ENCODE measurements at regions not wholly inside any gene's neighbourhood (a gene's known extent, or its start where the extent isn't known, plus 50 kb on each side); places are given as distances from the start of the nearest gene placed in this dataset.

DNA sequence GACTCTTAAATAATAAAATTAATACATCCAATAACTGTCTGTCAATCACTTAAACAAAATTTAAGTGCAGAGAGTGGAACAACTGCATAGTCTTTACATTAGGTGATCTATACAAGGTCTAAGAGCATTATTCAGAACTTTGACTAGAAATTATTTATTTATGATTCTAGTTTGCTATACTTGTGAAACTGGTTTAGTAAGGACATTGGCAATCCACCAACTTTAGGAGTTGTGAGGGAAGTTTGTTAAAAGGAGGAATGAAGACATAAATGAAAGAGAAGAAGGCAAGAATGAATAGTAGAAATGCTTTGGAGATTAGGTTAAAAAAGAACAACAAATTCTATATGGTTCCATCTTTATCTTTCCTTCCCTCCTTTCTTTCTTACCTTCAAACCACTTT is 217.5 kb downstream of the GPD2 start:
- ChIA-PET CTCF (interaction anchor here (1.4 kb wide), 1 partner anchor 11 kb away, joined by 4 read pairs; no protein-coding TSS in a partner anchor), SMC1A (ENCODE audit: uncharacterized antibody, unreplicated experiment) (interaction anchor here (1.3 kb wide), 1 partner anchor 12 kb away, joined by 5 read pairs; no protein-coding TSS in a partner anchor), POLR2A (no interaction called here), RAD21 (ENCODE audit: unreplicated experiment) (no interaction called here)
- Histone ChIP-seq H3K27me3 (replicated peaks in 1 of 2; ENCODE audit: control insufficient read depth in 2 of 2, insufficient read depth in 2 of 2, low read length in 1 of 2) (no peaks in the 10 kb centered on the region), H4K20me1 (ENCODE audit: control insufficient read depth, insufficient read depth) (no peaks in the 10 kb centered on the region), H3K4me2 (ENCODE audit: control insufficient read depth, insufficient read depth) (no peak overlapping the region), H3K27ac (ENCODE audit: control insufficient read depth, insufficient read depth) (no peak overlapping the region), H3K4me1 (ENCODE audit: control insufficient read depth, insufficient read depth, low read length) (no peaks in the 10 kb centered on the region), H3K9ac (ENCODE audit: control insufficient read depth, insufficient read depth, low read length) (no peak overlapping the region), H2AFZ (ENCODE audit: control insufficient read depth, low read depth, low read length) (no peak overlapping the region), H3K36me3 (ENCODE audit: control insufficient read depth in 2 of 2, insufficient read depth in 2 of 2, low read length in 1 of 2) (no peaks in the 10 kb centered on the region), H3K79me2 (ENCODE audit: control insufficient read depth, insufficient read depth, low read length) (no peaks in the 10 kb centered on the region), H3K9me3 (replicated peaks; ENCODE audit: control insufficient read depth, insufficient read depth, low read length) (no peaks in the 10 kb centered on the region), H3K4me3 (no peak overlapping the region)
- in situ Hi-C loops (cut with MboI), result no loop called here
- ATAC-seq (no peak), FAIRE-seq (no peak), DNase-seq (ENCODE audit: low read depth, low spot score) (no peak)
- intact Hi-C loops (cut with micrococcal nuclease; ENCODE audit: unreplicated experiment), result no loop called here
- BruUV-seq (replicated peaks), result no TSS peak
- TF ChIP-seq SMAD5 (IDR thresholded peaks at IDR 0.05; ENCODE audit: low read depth) (no peak), ZNF24 (IDR thresholded peaks at IDR 0.05) (no peak), SRF (IDR thresholded peaks at IDR 0.05; ENCODE audit: low read depth in 2 of 2, low read length in 2 of 2) (no peak)

DNA sequence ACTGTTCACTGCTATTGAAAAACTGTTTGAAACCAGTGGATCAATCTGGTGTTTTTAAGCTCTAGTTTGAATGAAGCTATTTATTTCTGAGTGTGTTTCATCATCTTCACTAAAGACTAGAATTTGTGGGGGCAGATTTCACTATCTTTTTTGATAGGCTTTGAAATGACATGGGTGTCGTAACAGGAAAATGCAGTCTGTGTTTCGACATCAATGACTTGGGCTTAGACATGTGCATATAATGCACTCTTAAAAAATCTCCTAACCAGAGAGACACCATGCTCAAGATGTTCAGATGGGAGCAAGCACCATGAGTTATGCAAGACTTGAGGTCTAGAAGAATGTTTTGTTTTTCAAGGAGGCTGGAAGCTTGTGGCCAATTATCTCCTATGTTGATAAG is 221.6 kb downstream of the GPD2 start:
- no peaks in the 10 kb centered on the region for H3K9me3 ChIP-seq (replicated peaks; ENCODE audit: control insufficient read depth, insufficient read depth, low read length)
- ATAC-seq (no peak), FAIRE-seq (no peak), DNase-seq (ENCODE audit: low read depth, low spot score) (no peak)
- WGBS (ENCODE audit: insufficient coverage, insufficient replicate concordance, low lambda C conversion rate, missing lambda C conversion rate), result 33% methylated on average over 2 of the region's 2 CpGs
- ChIA-PET POLR2A (no interaction called here), CTCF (no interaction called here), RAD21 (ENCODE audit: unreplicated experiment) (no interaction called here), SMC1A (ENCODE audit: uncharacterized antibody, unreplicated experiment) (interaction anchor here (1.9 kb wide), 1 partner anchor 8 kb away, joined by 6 read pairs; no protein-coding TSS in a partner anchor)
- BruUV-seq (replicated peaks), result no TSS peak
- H3K36me3 ChIP-seq (ENCODE audit: control insufficient read depth in 2 of 2, insufficient read depth in 2 of 2, low read length in 1 of 2), result no peaks in the 10 kb centered on the region
- no peak overlapping the region for H3K27ac ChIP-seq (ENCODE audit: control insufficient read depth, insufficient read depth)
- H3K4me2 ChIP-seq (ENCODE audit: control insufficient read depth, insufficient read depth), result no peak overlapping the region
- no peak overlapping the region for H2AFZ ChIP-seq (ENCODE audit: control insufficient read depth, low read depth, low read length)
- no peaks in the 10 kb centered on the region for H4K20me1 ChIP-seq (ENCODE audit: control insufficient read depth, insufficient read depth)
- no peaks in the 10 kb centered on the region for H3K79me2 ChIP-seq (ENCODE audit: control insufficient read depth, insufficient read depth, low read length)
- intact Hi-C loops (cut with micrococcal nuclease; ENCODE audit: unreplicated experiment) (no loop called here), in situ Hi-C loops (cut with MboI) (no loop called here)
- H3K9ac ChIP-seq (ENCODE audit: control insufficient read depth, insufficient read depth, low read length), result no peak overlapping the region
- no peak overlapping the region for H3K4me3 ChIP-seq
- H3K4me1 ChIP-seq (ENCODE audit: control insufficient read depth, insufficient read depth, low read length), result no peaks in the 10 kb centered on the region
- TF ChIP-seq, protein P1, sequence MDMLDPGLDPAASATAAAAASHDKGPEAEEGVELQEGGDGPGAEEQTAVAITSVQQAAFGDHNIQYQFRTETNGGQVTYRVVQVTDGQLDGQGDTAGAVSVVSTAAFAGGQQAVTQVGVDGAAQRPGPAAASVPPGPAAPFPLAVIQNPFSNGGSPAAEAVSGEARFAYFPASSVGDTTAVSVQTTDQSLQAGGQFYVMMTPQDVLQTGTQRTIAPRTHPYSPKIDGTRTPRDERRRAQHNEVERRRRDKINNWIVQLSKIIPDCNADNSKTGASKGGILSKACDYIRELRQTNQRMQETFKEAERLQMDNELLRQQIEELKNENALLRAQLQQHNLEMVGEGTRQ (IDR thresholded peaks at IDR 0.05; ENCODE audit: borderline replicate concordance, low read depth, low read length), result no peak
- TF ChIP-seq CREM (IDR thresholded peaks at IDR 0.05; ENCODE audit: low read depth), result no peak
- TF ChIP-seq, protein P2, sequence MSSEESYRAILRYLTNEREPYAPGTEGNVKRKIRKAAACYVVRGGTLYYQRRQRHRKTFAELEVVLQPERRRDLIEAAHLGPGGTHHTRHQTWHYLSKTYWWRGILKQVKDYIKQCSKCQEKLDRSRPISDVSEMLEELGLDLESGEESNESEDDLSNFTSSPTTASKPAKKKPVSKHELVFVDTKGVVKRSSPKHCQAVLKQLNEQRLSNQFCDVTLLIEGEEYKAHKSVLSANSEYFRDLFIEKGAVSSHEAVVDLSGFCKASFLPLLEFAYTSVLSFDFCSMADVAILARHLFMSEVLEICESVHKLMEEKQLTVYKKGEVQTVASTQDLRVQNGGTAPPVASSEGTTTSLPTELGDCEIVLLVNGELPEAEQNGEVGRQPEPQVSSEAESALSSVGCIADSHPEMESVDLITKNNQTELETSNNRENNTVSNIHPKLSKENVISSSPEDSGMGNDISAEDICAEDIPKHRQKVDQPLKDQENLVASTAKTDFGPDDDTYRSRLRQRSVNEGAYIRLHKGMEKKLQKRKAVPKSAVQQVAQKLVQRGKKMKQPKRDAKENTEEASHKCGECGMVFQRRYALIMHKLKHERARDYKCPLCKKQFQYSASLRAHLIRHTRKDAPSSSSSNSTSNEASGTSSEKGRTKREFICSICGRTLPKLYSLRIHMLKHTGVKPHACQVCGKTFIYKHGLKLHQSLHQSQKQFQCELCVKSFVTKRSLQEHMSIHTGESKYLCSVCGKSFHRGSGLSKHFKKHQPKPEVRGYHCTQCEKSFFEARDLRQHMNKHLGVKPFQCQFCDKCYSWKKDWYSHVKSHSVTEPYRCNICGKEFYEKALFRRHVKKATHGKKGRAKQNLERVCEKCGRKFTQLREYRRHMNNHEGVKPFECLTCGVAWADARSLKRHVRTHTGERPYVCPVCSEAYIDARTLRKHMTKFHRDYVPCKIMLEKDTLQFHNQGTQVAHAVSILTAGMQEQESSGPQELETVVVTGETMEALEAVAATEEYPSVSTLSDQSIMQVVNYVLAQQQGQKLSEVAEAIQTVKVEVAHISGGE (CRISPR knock-in tag; IDR thresholded peaks at IDR 0.05), result no peak
- TF ChIP-seq POLR2AphosphoS2 (IDR thresholded peaks at IDR 0.05; ENCODE audit: low read depth, low read length), result no peak
- no peak for TF ChIP-seq NFYB (IDR thresholded peaks at IDR 0.05; ENCODE audit: insufficient read depth, low read depth, low read length)
- TF ChIP-seq EZH2 (IDR thresholded peaks at IDR 0.05; ENCODE audit: borderline replicate concordance, control insufficient read depth, low read depth, low read length), result no peak
- H3K27me3 ChIP-seq (replicated peaks in 1 of 2; ENCODE audit: control insufficient read depth in 2 of 2, insufficient read depth in 2 of 2, low read length in 1 of 2), result no peaks in the 10 kb centered on the region
